ENCODE measurements at regions not wholly inside any gene's neighbourhood (a gene's known extent, or its start where the extent isn't known, plus 50 kb on each side); places are given as distances from the start of the nearest gene placed in this dataset.

GRCh38 chr6:168231393-168231957, 88.1 kb downstream of the DACT2 start:
- intact Hi-C loops (cut with DNase I), result no loop called here
- Histone ChIP-seq H3K27ac (no peak overlapping the region), H3K9me3 (no peaks in the 10 kb centered on the region), H3K27me3 (no peaks in the 10 kb centered on the region), H3K36me3 (no peaks in the 10 kb centered on the region), H3K4me1 (ENCODE audit: insufficient read depth) (no peaks in the 10 kb centered on the region), H3K4me3 (no peak overlapping the region)
- no peak for DNase-seq
- no peak for TF ChIP-seq EP300 (IDR thresholded peaks at IDR 0.05)
- TF ChIP-seq POLR2A (IDR thresholded peaks at IDR 0.05), result no peak
- no peak for TF ChIP-seq CTCF (IDR thresholded peaks at IDR 0.05)
- 23 to 38% (median 29%) methylated on average over 8 of the region's 8 CpGs for WGBS, 3 donors

DNA sequence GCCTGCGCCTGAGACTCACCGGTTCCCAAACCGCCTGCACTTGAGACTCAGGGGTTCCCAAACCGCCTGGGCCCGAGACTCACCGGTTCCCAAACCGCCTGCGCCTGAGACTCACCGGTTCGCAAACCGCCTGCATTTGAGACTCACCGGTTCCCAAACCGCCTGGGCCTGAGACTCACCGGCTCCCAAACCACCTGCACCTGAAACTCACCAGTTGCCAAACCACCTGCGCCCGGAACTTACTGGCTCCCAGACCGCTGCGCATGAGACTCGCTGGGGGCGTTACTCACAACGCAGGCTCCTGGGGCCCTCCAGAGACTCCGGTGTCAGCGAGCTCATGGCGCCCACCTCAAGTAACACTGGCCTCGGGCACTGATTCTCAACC, 90.2 kb downstream of the DACT2 start:
- Histone ChIP-seq H3K9me3 (no peaks in the 10 kb centered on the region), H3K27me3 (no peaks in the 10 kb centered on the region), H3K27ac (no peak overlapping the region), H3K4me3 (no peak overlapping the region), H3K36me3 (no peaks in the 10 kb centered on the region), H3K4me1 (ENCODE audit: insufficient read depth) (no peaks in the 10 kb centered on the region)
- 93 to 97% (median 96%) methylated on average over 25 of the region's 25 CpGs for WGBS, 3 donors
- no peak for DNase-seq
- no peak for TF ChIP-seq EP300 (IDR thresholded peaks at IDR 0.05)
- TF ChIP-seq CTCF (IDR thresholded peaks at IDR 0.05), result no peak
- no peak for TF ChIP-seq POLR2A (IDR thresholded peaks at IDR 0.05)
- intact Hi-C loops (cut with DNase I), result loop anchor here in 1 of 4 donors (10.0 kb wide), 1 partner anchor 1925 kb away; no protein-coding TSS in a partner anchor

GRCh38 chr6:168228676-168229367, 90.8 kb downstream of the DACT2 start:
- H3K4me1 ChIP-seq (ENCODE audit: insufficient read depth), result no peaks in the 10 kb centered on the region
- WGBS, 3 donors, result 95 to 96% (median 96%) methylated on average over 24 of the region's 24 CpGs
- H3K36me3 ChIP-seq, result no peaks in the 10 kb centered on the region
- H3K4me3 ChIP-seq, result no peak overlapping the region
- DNase-seq, result no peak
- H3K27me3 ChIP-seq, result no peaks in the 10 kb centered on the region
- intact Hi-C loops (cut with DNase I), result loop anchor here in 1 of 4 donors (10.0 kb wide), 1 partner anchor 1926 kb away; no protein-coding TSS in a partner anchor
- H3K27ac ChIP-seq, result no peak overlapping the region
- TF ChIP-seq EP300 (IDR thresholded peaks at IDR 0.05), result no peak
- no peak for TF ChIP-seq POLR2A (IDR thresholded peaks at IDR 0.05)
- TF ChIP-seq CTCF (IDR thresholded peaks at IDR 0.05), result no peak
- H3K9me3 ChIP-seq, result no peaks in the 10 kb centered on the region

DNA sequence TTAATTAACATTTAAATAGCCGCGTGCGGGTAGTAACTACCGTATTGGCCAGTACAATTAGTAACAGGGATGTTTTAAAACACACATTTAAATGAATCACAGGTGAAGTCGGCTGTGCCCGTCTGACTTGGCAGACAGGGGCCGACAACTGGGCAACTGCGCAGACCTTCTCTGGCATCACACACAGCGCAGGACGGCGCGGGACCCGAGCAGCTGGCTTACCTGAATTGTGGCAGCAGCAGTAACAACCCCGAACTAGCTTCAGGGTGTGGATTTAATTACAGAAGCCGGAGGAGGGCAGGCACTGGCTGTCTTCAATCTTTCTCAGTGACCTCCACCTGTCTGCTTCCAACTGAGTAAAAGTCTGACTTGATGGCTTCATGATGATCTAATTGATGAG, 91.7 kb downstream of the DACT2 start:
- Histone ChIP-seq H3K9me3 (no peaks in the 10 kb centered on the region), H3K27me3 (no peaks in the 10 kb centered on the region), H3K27ac (no peak overlapping the region), H3K4me1 (ENCODE audit: insufficient read depth) (no peaks in the 10 kb centered on the region), H3K4me3 (no peak overlapping the region), H3K36me3 (no peaks in the 10 kb centered on the region)
- no peak for DNase-seq
- no peak for TF ChIP-seq POLR2A (IDR thresholded peaks at IDR 0.05)
- TF ChIP-seq CTCF (IDR thresholded peaks at IDR 0.05), result no peak
- TF ChIP-seq EP300 (IDR thresholded peaks at IDR 0.05), result no peak
- 82 to 87% (median 84%) methylated on average over 15 of the region's 15 CpGs for WGBS, 3 donors
- intact Hi-C loops (cut with DNase I), result loop anchor here in 1 of 4 donors (10.0 kb wide), 1 partner anchor 1927 kb away; no protein-coding TSS in a partner anchor

Measured in ovary (tissue), 7 donors.